ENCODE measurements at regions not wholly inside any gene's neighbourhood (a gene's known extent, or its start where the extent isn't known, plus 50 kb on each side); places are given as distances from the start of the nearest gene placed in this dataset.

DNA sequence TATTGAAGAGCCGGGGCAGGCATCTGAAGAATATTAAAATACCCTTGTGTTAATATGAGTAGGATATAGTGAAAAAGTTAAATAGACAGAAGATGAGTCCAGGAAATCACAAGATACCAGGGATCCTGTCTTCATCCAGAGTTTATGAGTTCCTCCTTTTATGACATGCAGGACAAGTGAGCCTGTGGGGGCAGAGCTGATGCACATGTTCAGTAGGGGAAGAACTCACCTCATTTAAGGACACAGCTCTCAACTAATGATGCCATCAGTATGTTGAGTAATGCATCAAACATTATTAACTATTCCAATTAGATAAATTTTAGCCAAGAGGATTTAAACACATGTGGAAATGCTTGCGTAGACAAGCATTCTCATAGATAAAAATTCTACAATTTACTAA, 435.8 kb upstream of the AKR1E2 start:
- DNase-seq = no peak
- no peaks in the 10 kb centered on the region for H3K9me3 Mint-ChIP-seq
- H3K36me3 Mint-ChIP-seq = no peaks in the 10 kb centered on the region
- peaks cover 0 to 14% of the 10 kb centered on the region in 2 donors for H3K27me3 Mint-ChIP-seq
- no peak for ATAC-seq (replicated peaks)
- no peaks in the 10 kb centered on the region for H3K4me1 Mint-ChIP-seq
- no peak overlapping the region for H3K27ac Mint-ChIP-seq
- H3K4me3 Mint-ChIP-seq = no peak overlapping the region

- DNase-seq (no peak), ATAC-seq (replicated peaks) (no peak)
- Mint-ChIP-seq H3K9me3 (no peaks in the 10 kb centered on the region), H3K36me3 (no peaks in the 10 kb centered on the region), H3K27ac (no peak overlapping the region), H3K4me3 (no peak overlapping the region), H3K4me1 (peaks cover 0 to 3% of the 10 kb centered on the region in 2 donors), H3K27me3 (peaks cover 0 to 10% of the 10 kb centered on the region in 2 donors)
Measured at GRCh38 chr10:4385231-4385870, 440.7 kb upstream of the AKR1E2 start.

DNA sequence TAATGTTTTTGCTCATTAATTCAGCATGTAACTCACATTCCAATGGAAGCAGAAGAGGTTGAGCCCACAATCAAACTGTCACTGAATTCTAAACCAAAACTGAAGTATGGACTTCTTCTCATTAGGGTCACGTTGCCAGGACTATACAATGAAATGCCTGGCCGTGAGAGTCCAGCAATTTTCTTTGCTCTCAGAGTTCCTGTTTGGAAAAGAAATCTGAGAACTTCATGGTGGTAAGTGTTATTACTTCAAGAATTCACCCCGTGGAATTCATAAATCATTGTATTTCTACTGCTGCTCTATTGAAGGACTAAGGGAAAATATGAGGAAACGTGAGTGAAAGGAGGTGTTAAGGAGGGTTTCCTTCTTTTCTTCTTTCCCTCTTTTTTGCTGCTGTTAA, 441.8 kb upstream of the AKR1E2 start:
- no peaks in the 10 kb centered on the region for H3K9me3 Mint-ChIP-seq
- H3K27ac Mint-ChIP-seq = no peak overlapping the region
- H3K27me3 Mint-ChIP-seq = peaks cover 0 to 7% of the 10 kb centered on the region in 2 donors
- H3K4me1 Mint-ChIP-seq = peaks cover 0 to 3% of the 10 kb centered on the region in 2 donors
- DNase-seq = no peak
- H3K36me3 Mint-ChIP-seq = no peaks in the 10 kb centered on the region
- no peak for ATAC-seq (replicated peaks)
- no peak overlapping the region for H3K4me3 Mint-ChIP-seq

DNA sequence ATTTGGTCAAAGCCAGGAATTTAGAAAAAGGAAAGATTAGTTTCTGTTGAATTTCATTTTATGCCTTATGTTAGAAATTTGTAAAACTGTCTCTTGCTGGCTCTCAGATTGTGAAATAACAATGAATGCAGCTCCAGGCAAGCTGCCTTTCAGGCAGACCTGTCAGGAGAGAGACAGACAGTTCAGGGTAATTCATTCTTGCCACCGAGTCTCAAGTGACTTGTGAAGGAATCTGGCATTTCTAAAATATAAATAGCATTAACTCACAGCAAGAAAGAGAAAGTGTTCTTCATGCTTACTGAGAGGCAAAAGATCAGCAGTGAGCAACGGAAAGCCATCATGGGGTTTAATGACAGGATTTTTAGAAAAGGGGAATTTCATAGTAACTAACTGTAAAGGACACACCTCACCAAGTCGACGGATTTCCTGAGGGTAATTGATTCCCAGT, 442.3 kb upstream of the AKR1E2 start:
- Mint-ChIP-seq H3K27ac (no peak overlapping the region), H3K9me3 (no peaks in the 10 kb centered on the region)

DNA sequence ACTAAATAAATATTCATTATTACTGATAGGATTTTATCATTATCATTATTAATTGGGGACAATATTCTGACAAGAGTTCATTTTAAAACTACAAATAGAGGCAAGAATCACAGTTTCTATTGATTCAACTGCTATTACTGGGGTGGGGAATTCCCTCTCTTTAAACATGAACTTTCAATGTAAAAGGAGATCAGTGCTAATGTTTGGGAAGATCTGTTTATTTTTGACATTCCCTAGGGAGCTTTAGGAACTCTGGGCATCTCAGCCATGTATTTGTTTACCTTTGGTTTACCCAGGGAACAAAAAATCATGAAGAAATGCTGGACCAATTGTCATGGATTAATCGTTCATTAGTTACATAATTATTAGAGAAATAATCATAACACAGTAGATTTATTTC, 443.2 kb upstream of the AKR1E2 start:
- Mint-ChIP-seq H3K9me3 (no peaks in the 10 kb centered on the region), H3K36me3 (no peaks in the 10 kb centered on the region), H3K4me1 (peaks cover 0 to 3% of the 10 kb centered on the region in 2 donors), H3K27ac (no peak overlapping the region), H3K4me3 (no peak overlapping the region), H3K27me3 (peaks cover 0 to 7% of the 10 kb centered on the region in 2 donors)
- DNase-seq (no peak), ATAC-seq (replicated peaks) (no peak)

More for the DNA sequence above, 442.3 kb upstream of the AKR1E2 start:
- DNase-seq (no peak), ATAC-seq (replicated peaks) (no peak)
- Mint-ChIP-seq H3K4me1 (peaks cover 0 to 3% of the 10 kb centered on the region in 2 donors), H3K4me3 (no peak overlapping the region), H3K36me3 (no peaks in the 10 kb centered on the region), H3K27me3 (peaks cover 0 to 7% of the 10 kb centered on the region in 2 donors)

- Mint-ChIP-seq H3K27me3 (no peaks in the 10 kb centered on the region), H3K4me1 (peaks cover 0 to 1% of the 10 kb centered on the region in 2 donors), H3K36me3 (no peaks in the 10 kb centered on the region), H3K27ac (no peak overlapping the region), H3K4me3 (no peak overlapping the region), H3K9me3 (no peaks in the 10 kb centered on the region)
- DNase-seq (no peak), ATAC-seq (replicated peaks) (no peak)
Measured at GRCh38 chr10:4373612-4374011, 452.4 kb upstream of the AKR1E2 start.

- no peaks in the 10 kb centered on the region for H3K36me3 Mint-ChIP-seq
- no peak overlapping the region for H3K27ac Mint-ChIP-seq
- no peaks in the 10 kb centered on the region for H3K27me3 Mint-ChIP-seq
- H3K4me1 Mint-ChIP-seq = peaks cover 0 to 1% of the 10 kb centered on the region in 2 donors
- ATAC-seq (replicated peaks) = no peak
- no peaks in the 10 kb centered on the region for H3K9me3 Mint-ChIP-seq
- H3K4me3 Mint-ChIP-seq = no peak overlapping the region
- DNase-seq = no peak
Measured at GRCh38 chr10:4373098-4373497, 452.9 kb upstream of the AKR1E2 start.

DNA sequence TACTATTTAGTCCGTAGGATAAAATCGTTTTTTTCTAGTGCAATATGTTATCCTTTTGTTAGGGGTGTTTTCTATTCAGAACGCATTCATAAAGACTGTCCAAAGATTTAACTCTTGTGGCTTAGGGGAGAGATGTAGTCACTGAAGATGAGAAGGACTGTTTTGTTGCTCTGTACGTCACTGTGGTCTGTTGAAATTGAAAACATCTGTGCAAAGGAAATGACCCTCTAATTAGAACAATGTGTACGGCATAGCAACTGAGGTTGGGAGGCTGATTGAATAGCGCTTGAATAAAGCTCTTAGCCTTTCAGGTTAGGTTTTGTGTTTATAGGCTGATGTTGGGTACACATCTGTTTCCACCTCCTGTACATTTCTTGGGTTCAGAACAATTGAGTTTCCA, 453.4 kb upstream of the AKR1E2 start:
- Mint-ChIP-seq H3K27ac (no peak overlapping the region), H3K36me3 (no peaks in the 10 kb centered on the region), H3K4me3 (no peak overlapping the region), H3K27me3 (no peaks in the 10 kb centered on the region), H3K9me3 (no peaks in the 10 kb centered on the region), H3K4me1 (peaks cover 0 to 1% of the 10 kb centered on the region in 2 donors)
- DNase-seq (no peak), ATAC-seq (replicated peaks) (no peak)

DNA sequence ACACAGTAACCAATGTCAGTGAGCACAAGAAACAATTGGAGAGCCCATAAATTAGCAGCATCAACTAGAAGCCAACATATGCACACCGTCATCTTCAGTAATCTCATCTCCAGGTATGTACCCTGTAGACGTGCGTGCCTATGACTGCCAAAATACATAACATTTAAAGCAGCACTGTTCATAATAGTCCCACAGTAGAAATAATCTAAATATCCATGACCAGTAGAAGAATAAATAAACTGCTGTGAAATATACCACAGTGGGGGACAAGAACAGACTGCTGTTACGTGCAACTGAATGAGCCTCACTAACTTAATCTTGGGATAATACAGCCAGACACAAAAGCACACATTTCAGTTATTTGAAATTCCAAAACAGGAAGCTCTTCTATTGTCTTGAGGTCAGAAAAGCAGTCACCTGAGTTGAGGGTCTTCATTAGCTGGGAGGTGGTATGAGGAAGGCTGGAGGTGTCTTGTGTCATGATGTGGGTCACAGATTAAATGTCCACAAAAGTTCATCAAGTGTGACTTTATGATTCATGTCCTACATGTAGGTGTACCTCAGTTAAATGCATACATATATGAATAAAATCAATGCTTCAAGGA, 454.2 kb upstream of the AKR1E2 start:
- no peaks in the 10 kb centered on the region for H3K9me3 Mint-ChIP-seq
- no peaks in the 10 kb centered on the region for H3K27me3 Mint-ChIP-seq
- peaks cover 0 to 1% of the 10 kb centered on the region in 2 donors for H3K4me1 Mint-ChIP-seq
- no peaks in the 10 kb centered on the region for H3K36me3 Mint-ChIP-seq
- H3K4me3 Mint-ChIP-seq = no peak overlapping the region
- H3K27ac Mint-ChIP-seq = no peak overlapping the region
- DNase-seq = no peak
- no peak for ATAC-seq (replicated peaks)

DNA sequence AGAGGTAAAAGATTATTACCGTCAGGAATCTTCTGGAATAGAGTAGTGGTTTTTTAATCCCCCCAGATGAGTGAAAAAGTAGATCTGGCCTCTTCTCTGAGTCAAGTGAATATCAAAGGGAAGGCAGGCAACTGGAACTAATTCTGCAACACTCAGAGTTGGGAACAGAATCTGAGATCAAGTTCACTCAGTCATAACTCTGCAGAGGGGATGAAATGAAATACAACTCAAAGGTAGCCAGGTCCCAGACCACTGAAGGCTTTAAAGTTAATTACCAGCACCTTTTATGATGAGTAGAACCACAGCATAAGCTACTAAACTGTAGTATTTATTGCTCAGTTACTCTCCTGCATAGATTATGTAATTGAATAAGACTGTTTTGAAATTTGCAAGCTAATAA, 455.6 kb upstream of the AKR1E2 start:
- no peaks in the 10 kb centered on the region for H3K27me3 Mint-ChIP-seq

DNA sequence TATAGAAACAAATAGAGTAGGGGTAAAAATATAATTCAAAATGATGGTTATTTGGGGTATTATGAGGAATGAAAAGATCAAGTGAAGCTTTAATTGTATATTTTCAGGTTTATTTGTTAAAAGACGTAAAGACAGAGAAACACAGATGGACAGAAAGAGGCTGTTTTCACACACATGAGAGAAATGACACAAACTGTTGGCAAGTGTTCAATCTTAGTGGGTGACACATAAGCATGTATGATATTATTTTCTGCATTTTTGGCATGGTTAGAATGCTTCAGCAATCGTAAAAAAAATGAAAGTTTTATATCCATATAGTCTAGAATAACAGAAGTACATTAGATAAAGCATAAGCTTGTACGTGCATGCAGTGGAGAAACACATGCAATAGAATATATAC, 464.4 kb upstream of the AKR1E2 start:
- no peaks in the 10 kb centered on the region for H3K36me3 Mint-ChIP-seq
- no peak overlapping the region for H3K4me3 Mint-ChIP-seq
- peaks cover 3 to 4% of the 10 kb centered on the region in 2 donors for H3K27me3 Mint-ChIP-seq
- ATAC-seq (replicated peaks) (no peak), DNase-seq (no peak)
- H3K27ac Mint-ChIP-seq = no peak overlapping the region
- H3K9me3 Mint-ChIP-seq = no peaks in the 10 kb centered on the region
- no peaks in the 10 kb centered on the region for H3K4me1 Mint-ChIP-seq

More for the DNA sequence above, 455.6 kb upstream of the AKR1E2 start:
- Mint-ChIP-seq H3K36me3 (no peaks in the 10 kb centered on the region), H3K4me3 (no peak overlapping the region), H3K27ac (no peak overlapping the region), H3K9me3 (no peaks in the 10 kb centered on the region), H3K4me1 (peaks cover 0 to 1% of the 10 kb centered on the region in 2 donors)
- ATAC-seq (replicated peaks) = no peak
- no peak for DNase-seq

GRCh38 chr10:4359003-4359402, 467.0 kb upstream of the AKR1E2 start:
- ATAC-seq (replicated peaks) (no peak), DNase-seq (no peak)
- Mint-ChIP-seq H3K4me1 (peaks cover under 1 to 7% of the 10 kb centered on the region in 2 donors), H3K9me3 (no peaks in the 10 kb centered on the region), H3K27me3 (peaks cover 8 to 10% of the 10 kb centered on the region in 2 donors), H3K36me3 (no peaks in the 10 kb centered on the region), H3K4me3 (no peak overlapping the region), H3K27ac (no peak overlapping the region)

- no peak overlapping the region for H3K4me3 Mint-ChIP-seq
- ATAC-seq (replicated peaks) (no peak), DNase-seq (no peak)
- no peak overlapping the region for H3K27ac Mint-ChIP-seq
- peaks cover 8 to 13% of the 10 kb centered on the region in 2 donors for H3K27me3 Mint-ChIP-seq
- no peaks in the 10 kb centered on the region for H3K36me3 Mint-ChIP-seq
- H3K4me1 Mint-ChIP-seq = peaks cover 6 to 17% of the 10 kb centered on the region in 2 donors
- H3K9me3 Mint-ChIP-seq = no peaks in the 10 kb centered on the region
Measured at GRCh38 chr10:4357911-4358310, 468.1 kb upstream of the AKR1E2 start.

GRCh38 chr10:4355350-4355749, 470.7 kb upstream of the AKR1E2 start:
- H3K27ac Mint-ChIP-seq = no peak overlapping the region
- peaks cover 14 to 16% of the 10 kb centered on the region in 2 donors for H3K27me3 Mint-ChIP-seq
- DNase-seq (no peak), ATAC-seq (replicated peaks) (no peak)
- peaks cover 6 to 22% of the 10 kb centered on the region in 2 donors for H3K4me1 Mint-ChIP-seq
- no peaks in the 10 kb centered on the region for H3K9me3 Mint-ChIP-seq
- no peaks in the 10 kb centered on the region for H3K36me3 Mint-ChIP-seq
- H3K4me3 Mint-ChIP-seq = no peak overlapping the region

- ATAC-seq (replicated peaks) (no peak), DNase-seq (no peak)
- Mint-ChIP-seq H3K36me3 (no peaks in the 10 kb centered on the region), H3K4me1 (peaks cover 6 to 22% of the 10 kb centered on the region in 2 donors), H3K9me3 (no peaks in the 10 kb centered on the region), H3K27me3 (peaks cover 14 to 16% of the 10 kb centered on the region in 2 donors), H3K27ac (no peak overlapping the region), H3K4me3 (no peak overlapping the region)
Measured at GRCh38 chr10:4354382-4354812, 471.6 kb upstream of the AKR1E2 start.
